ENCODE measurements at regions not wholly inside any gene's neighbourhood (a gene's known extent, or its start where the extent isn't known, plus 50 kb on each side); places are given as distances from the start of the nearest gene placed in this dataset.

DNA sequence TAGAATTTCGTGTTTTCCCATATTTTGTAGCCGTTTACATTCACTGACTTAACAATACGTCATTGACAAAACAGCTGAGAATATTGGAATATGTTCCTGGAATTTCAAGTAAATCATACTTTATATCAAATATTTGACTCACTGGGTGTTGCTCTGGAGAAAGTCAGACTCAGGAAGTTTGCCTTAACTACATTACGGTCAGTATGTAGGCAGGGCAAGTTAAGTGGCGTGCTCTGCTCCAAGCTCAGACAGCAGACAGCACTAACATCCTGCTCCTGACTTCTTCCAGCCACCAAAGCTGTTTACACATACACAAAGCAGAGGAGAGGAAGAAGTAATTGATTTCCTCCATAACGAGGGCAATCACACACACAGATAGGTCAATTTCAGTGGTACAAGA lies 414.6 kb downstream of the LRRIQ3 start:
- Histone ChIP-seq H3K4me1 (ENCODE audit: control insufficient read depth, extremely low read depth, insufficient read depth, low read length) (no peaks in the 10 kb centered on the region), H3K36me3 (ENCODE audit: control insufficient read depth in 2 of 2, extremely low read depth in 1 of 2, insufficient read depth in 2 of 2, low read length in 2 of 2) (no peaks in the 10 kb centered on the region), H3K4me3 (replicated peaks in 1 of 3; ENCODE audit: insufficient read depth in 1 of 3, low read depth in 1 of 3, low read length in 3 of 3) (no peak overlapping the region), H3K27ac (ENCODE audit: insufficient read depth, low read depth, low read length) (no peak overlapping the region), H3K9me3 (replicated peaks; ENCODE audit: control insufficient read depth, insufficient read depth, low read length) (no peaks in the 10 kb centered on the region), H3K9me1 (replicated peaks; ENCODE audit: control insufficient read depth, extremely low read depth, insufficient read depth, low read length) (no peaks in the 10 kb centered on the region), H3K9ac (replicated peaks; ENCODE audit: extremely low read depth, insufficient read depth, low read length) (no peak overlapping the region), H3K27me3 (ENCODE audit: control insufficient read depth in 2 of 2, insufficient read depth in 2 of 2, low read length in 2 of 2) (no peaks in the 10 kb centered on the region), H4K20me1 (replicated peaks; ENCODE audit: control insufficient read depth, extremely low read depth, insufficient read depth, low read length) (no peaks in the 10 kb centered on the region), H3K79me2 (ENCODE audit: control insufficient read depth, insufficient read depth, low read length) (no peaks in the 10 kb centered on the region), H3K4me2 (ENCODE audit: insufficient read depth, low read length) (no peak overlapping the region), H2AFZ (ENCODE audit: low read depth, low read length) (no peak overlapping the region)
- ChIA-PET CTCF (no interaction called here), POLR2A (no interaction called here)
- dilution Hi-C loops (cut with MboI; ENCODE audit: extremely low pct_ligation_motif_present, low sequenced_read_pairs) (no loop called here), intact Hi-C loops (cut with micrococcal nuclease) (no loop called here)
- DNase-seq (ENCODE audit: low read depth, low spot score) (no peak), FAIRE-seq (no peak)
- BruUV-seq (replicated peaks) = no TSS peak
- TF ChIP-seq, protein P1, sequence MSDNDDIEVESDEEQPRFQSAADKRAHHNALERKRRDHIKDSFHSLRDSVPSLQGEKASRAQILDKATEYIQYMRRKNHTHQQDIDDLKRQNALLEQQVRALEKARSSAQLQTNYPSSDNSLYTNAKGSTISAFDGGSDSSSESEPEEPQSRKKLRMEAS (IDR thresholded peaks at IDR 0.05; ENCODE audit: insufficient read depth, insufficient read length) = no peak
- TF ChIP-seq GATA2 (IDR thresholded peaks at IDR 0.05; ENCODE audit: insufficient read depth, insufficient read length, low read depth, low read length) (no peak), POLR2AphosphoS5 (IDR thresholded peaks at IDR 0.05; ENCODE audit: insufficient read depth, low read depth, low read length) (no peak), JUN (IDR thresholded peaks at IDR 0.05; ENCODE audit: borderline replicate concordance, insufficient read depth, insufficient read length, low read depth) (no peak), EZH2 (IDR thresholded peaks at IDR 0.05; ENCODE audit: borderline replicate concordance, low read depth, low read length, severe bottlenecking) (no peak), FOS (IDR thresholded peaks at IDR 0.05; ENCODE audit: borderline replicate concordance, insufficient read depth, low read length) (no peak)
- TF ChIP-seq, protein P2, sequence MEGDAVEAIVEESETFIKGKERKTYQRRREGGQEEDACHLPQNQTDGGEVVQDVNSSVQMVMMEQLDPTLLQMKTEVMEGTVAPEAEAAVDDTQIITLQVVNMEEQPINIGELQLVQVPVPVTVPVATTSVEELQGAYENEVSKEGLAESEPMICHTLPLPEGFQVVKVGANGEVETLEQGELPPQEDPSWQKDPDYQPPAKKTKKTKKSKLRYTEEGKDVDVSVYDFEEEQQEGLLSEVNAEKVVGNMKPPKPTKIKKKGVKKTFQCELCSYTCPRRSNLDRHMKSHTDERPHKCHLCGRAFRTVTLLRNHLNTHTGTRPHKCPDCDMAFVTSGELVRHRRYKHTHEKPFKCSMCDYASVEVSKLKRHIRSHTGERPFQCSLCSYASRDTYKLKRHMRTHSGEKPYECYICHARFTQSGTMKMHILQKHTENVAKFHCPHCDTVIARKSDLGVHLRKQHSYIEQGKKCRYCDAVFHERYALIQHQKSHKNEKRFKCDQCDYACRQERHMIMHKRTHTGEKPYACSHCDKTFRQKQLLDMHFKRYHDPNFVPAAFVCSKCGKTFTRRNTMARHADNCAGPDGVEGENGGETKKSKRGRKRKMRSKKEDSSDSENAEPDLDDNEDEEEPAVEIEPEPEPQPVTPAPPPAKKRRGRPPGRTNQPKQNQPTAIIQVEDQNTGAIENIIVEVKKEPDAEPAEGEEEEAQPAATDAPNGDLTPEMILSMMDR (IDR thresholded peaks at IDR 0.05; ENCODE audit: extremely low read depth in 1 of 2, insufficient read depth in 1 of 2, low read depth in 1 of 2, low read length in 2 of 2) = no peak

Measured in endothelial cell of umbilical vein (primary cell).